ENCODE measurements at regions not wholly inside any gene's neighbourhood (a gene's known extent, or its start where the extent isn't known, plus 50 kb on each side); places are given as distances from the start of the nearest gene placed in this dataset.
"Not testable (repeated sequence)": the region's sequence is repeated elsewhere in the genome, so short reads cannot be mapped to it uniquely, and the experiment has no call there.

- POLR2A ChIA-PET, result no interaction called here
- Histone ChIP-seq H3K36me3 (ENCODE audit: insufficient read depth, low read length) (no peaks in the 10 kb centered on the region), H3K4me1 (ENCODE audit: insufficient read depth, low read length, poor library complexity, severe bottlenecking) (no peaks in the 10 kb centered on the region), H3K4me3 (ENCODE audit: low read depth, low read length, poor library complexity, severe bottlenecking) (no peak overlapping the region), H2AFZ (ENCODE audit: low read length) (no peak overlapping the region), H3K4me2 (ENCODE audit: low read length) (no peak overlapping the region), H3K79me2 (ENCODE audit: insufficient read depth, low read depth, low read length) (no peaks in the 10 kb centered on the region), H3K9me3 (ENCODE audit: low read length) (no peaks in the 10 kb centered on the region), H4K20me1 (ENCODE audit: insufficient read depth, low read length) (no peaks in the 10 kb centered on the region), H3K27ac (ENCODE audit: low read depth, low read length, poor library complexity, severe bottlenecking) (no peak overlapping the region), H3K9me2 (ENCODE audit: insufficient read depth, low read length) (no peaks in the 10 kb centered on the region)
- no TSS peak for BruUV-seq (replicated peaks)
- CTCF ChIA-PET (ENCODE audit: unreplicated experiment), result no interaction called here
- no peak for DNase-seq (ENCODE audit: low spot score)
- intact Hi-C loops (cut with micrococcal nuclease; ENCODE audit: unreplicated experiment), result no loop called here
- TF ChIP-seq EZH2phosphoT487 (IDR thresholded peaks at IDR 0.05; ENCODE audit: borderline replicate concordance, low read depth, low read length), result no peak
- no peak for TF ChIP-seq CTCF (conservative IDR thresholded peaks at IDR 0.05; ENCODE audit: low read length)
These were observed 464.5 kb upstream of the SMARCA2 start for GRCh38 chr9:1550636-1551035.

GRCh38 chr9:1554081-1555035 lies 460.8 kb upstream of the SMARCA2 start:
- intact Hi-C loops (cut with micrococcal nuclease; ENCODE audit: unreplicated experiment), result no loop called here
- BruUV-seq (replicated peaks), result no TSS peak

GRCh38 chr9:1558666-1559065 lies 456.5 kb upstream of the SMARCA2 start:
- H3K9me3 ChIP-seq (ENCODE audit: low read length); H3K27ac ChIP-seq (ENCODE audit: low read depth, low read length, poor library complexity, severe bottlenecking); DNase-seq (ENCODE audit: low spot score); POLR2A ChIA-PET; H3K36me3 ChIP-seq (ENCODE audit: insufficient read depth, low read length); H3K4me3 ChIP-seq (ENCODE audit: low read depth, low read length, poor library complexity, severe bottlenecking); H3K79me2 ChIP-seq (ENCODE audit: insufficient read depth, low read depth, low read length); H3K4me1 ChIP-seq (ENCODE audit: insufficient read depth, low read length, poor library complexity, severe bottlenecking); H4K20me1 ChIP-seq (ENCODE audit: insufficient read depth, low read length); intact Hi-C loops (cut with micrococcal nuclease; ENCODE audit: unreplicated experiment); BruUV-seq (replicated peaks); H3K4me2 ChIP-seq (ENCODE audit: low read length); H2AFZ ChIP-seq (ENCODE audit: low read length); H3K9me2 ChIP-seq (ENCODE audit: insufficient read depth, low read length); CTCF ChIA-PET (ENCODE audit: unreplicated experiment): not testable (repeated sequence)

More at GRCh38 chr9:1554081-1555035, 460.8 kb upstream of the SMARCA2 start:
- ChIA-PET POLR2A (no interaction called here), CTCF (ENCODE audit: unreplicated experiment) (no interaction called here)
- Histone ChIP-seq H4K20me1 (ENCODE audit: insufficient read depth, low read length) (no peaks in the 10 kb centered on the region), H3K9me3 (ENCODE audit: low read length) (no peaks in the 10 kb centered on the region), H3K36me3 (ENCODE audit: insufficient read depth, low read length) (no peaks in the 10 kb centered on the region), H3K9me2 (ENCODE audit: insufficient read depth, low read length) (no peaks in the 10 kb centered on the region), H3K27ac (ENCODE audit: low read depth, low read length, poor library complexity, severe bottlenecking) (no peak overlapping the region), H3K4me3 (ENCODE audit: low read depth, low read length, poor library complexity, severe bottlenecking) (no peak overlapping the region), H3K4me2 (ENCODE audit: low read length) (no peak overlapping the region), H3K4me1 (ENCODE audit: insufficient read depth, low read length, poor library complexity, severe bottlenecking) (no peaks in the 10 kb centered on the region), H2AFZ (ENCODE audit: low read length) (no peak overlapping the region), H3K79me2 (ENCODE audit: insufficient read depth, low read depth, low read length) (no peaks in the 10 kb centered on the region)
- TF ChIP-seq CTCF (conservative IDR thresholded peaks at IDR 0.05; ENCODE audit: low read length) (no peak), EZH2phosphoT487 (IDR thresholded peaks at IDR 0.05; ENCODE audit: borderline replicate concordance, low read depth, low read length) (no peak)
- no peak for DNase-seq (ENCODE audit: low spot score)

Measured in OCI-LY7 (cell line).